ENCODE measurements at regions not wholly inside any gene's neighbourhood (a gene's known extent, or its start where the extent isn't known, plus 50 kb on each side); places are given as distances from the start of the nearest gene placed in this dataset.

DNA sequence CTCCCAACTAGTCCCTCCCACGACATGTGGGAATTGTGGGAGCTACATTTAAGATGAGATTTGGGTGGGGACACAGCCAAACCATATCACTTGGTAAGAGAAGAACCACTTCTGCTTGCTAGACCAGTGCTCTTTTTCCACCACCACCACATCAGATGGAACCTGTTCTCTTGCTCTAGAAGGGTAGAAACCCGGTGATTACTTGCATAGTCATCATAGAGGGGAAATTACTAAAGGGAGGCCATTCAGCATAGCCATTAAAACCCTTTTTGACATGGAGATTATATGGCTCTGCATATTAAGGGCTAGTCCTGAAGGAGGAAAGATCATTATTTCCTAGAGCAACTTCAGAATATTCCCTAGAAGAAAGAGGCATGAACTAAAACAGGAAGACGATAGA, 1188.0 kb downstream of the CDH11 start:
- TF ChIP-seq, protein P1, sequence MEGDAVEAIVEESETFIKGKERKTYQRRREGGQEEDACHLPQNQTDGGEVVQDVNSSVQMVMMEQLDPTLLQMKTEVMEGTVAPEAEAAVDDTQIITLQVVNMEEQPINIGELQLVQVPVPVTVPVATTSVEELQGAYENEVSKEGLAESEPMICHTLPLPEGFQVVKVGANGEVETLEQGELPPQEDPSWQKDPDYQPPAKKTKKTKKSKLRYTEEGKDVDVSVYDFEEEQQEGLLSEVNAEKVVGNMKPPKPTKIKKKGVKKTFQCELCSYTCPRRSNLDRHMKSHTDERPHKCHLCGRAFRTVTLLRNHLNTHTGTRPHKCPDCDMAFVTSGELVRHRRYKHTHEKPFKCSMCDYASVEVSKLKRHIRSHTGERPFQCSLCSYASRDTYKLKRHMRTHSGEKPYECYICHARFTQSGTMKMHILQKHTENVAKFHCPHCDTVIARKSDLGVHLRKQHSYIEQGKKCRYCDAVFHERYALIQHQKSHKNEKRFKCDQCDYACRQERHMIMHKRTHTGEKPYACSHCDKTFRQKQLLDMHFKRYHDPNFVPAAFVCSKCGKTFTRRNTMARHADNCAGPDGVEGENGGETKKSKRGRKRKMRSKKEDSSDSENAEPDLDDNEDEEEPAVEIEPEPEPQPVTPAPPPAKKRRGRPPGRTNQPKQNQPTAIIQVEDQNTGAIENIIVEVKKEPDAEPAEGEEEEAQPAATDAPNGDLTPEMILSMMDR (IDR thresholded peaks at IDR 0.05): no peak
- no peak overlapping the region for H3K4me3 ChIP-seq
- H3K27ac ChIP-seq: no peak overlapping the region
- H3K9me3 ChIP-seq: no peaks in the 10 kb centered on the region
- 51 to 53% methylated on average over 3 of the region's 3 CpGs for WGBS, 2 donors
- intact Hi-C loops (cut with DNase I): no loop called here
- ATAC-seq (no peak), FAIRE-seq (no peak), DNase-seq (no peak)
- no peaks in the 10 kb centered on the region for H3K36me3 ChIP-seq
- no peaks in the 10 kb centered on the region for H3K4me1 ChIP-seq
- no peaks in the 10 kb centered on the region for H3K27me3 ChIP-seq

DNA sequence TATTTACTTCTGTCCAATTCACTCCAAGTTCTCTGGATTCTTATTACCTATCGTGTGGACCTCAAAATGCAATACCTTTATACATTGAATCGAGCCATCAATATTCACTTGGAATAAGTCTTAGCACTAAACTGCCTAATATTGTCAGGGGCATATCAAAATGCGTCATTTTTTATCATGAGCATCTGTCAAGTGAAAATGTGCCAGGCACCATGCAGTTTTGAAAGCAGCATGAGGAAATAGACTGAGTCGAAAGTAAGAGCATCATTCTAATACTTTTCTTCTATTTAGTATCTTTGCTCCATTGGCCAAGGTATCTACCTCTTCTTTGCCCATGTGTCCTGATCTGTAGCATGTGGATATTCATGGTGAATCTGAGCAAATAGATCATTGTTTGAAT, 1193.4 kb downstream of the CDH11 start:
- no peaks in the 10 kb centered on the region for H3K36me3 ChIP-seq
- no peak overlapping the region for H3K27ac ChIP-seq
- DNase-seq (no peak), ATAC-seq (no peak), FAIRE-seq (no peak)
- intact Hi-C loops (cut with DNase I): no loop called here
- WGBS, 2 donors: 67 to 74% methylated on average over 4 of the region's 4 CpGs
- H3K27me3 ChIP-seq: no peaks in the 10 kb centered on the region
- H3K4me1 ChIP-seq: no peaks in the 10 kb centered on the region
- TF ChIP-seq, protein P1 (IDR thresholded peaks at IDR 0.05): no peak
- no peak overlapping the region for H3K4me3 ChIP-seq
- H3K9me3 ChIP-seq: no peaks in the 10 kb centered on the region

DNA sequence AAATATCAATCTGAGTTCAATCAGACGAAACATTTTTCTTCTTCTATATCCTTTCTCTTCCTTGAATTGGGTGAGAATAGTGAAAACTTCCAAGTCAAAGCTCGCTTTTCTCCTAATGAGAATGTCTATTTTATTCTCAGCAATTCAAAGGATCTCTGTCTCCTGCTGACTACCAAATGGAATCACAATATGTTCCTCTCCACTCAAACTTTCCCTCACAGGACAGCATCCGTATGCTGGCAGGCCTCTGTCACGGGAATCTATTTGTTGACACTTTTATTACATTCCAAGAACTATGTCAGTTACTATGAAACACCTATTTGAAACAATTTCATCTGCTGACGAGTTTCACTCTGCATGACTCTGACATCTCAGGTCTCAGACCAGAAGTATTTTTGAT, 1196.6 kb downstream of the CDH11 start:
- TF ChIP-seq, protein P1 (IDR thresholded peaks at IDR 0.05): no peak
- intact Hi-C loops (cut with DNase I): no loop called here
- Histone ChIP-seq H3K9me3 (no peaks in the 10 kb centered on the region), H3K4me1 (no peaks in the 10 kb centered on the region), H3K27ac (no peak overlapping the region), H3K36me3 (no peaks in the 10 kb centered on the region), H3K4me3 (no peak overlapping the region), H3K27me3 (no peaks in the 10 kb centered on the region)
- DNase-seq (no peak), FAIRE-seq (no peak), ATAC-seq (no peak)
- 61 to 65% methylated on average over 5 of the region's 5 CpGs for WGBS, 2 donors

DNA sequence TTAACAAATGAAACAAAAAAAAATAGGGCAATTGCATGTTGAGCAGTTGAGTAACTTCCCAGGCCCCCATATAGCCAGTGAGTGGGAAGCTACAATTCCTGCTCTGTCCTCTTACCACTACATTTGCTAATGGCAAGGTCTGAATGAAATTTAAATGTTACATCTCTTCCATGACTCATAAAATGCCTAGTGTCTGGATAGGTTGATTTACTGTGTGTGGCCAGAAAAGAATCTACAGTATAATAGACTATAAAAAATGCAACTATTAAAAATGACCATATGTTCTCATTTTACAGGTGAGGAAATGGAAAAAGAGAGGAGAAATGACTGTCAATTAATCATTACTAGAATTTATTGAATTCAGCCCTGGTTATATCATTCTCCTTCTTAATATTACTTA, 1199.3 kb downstream of the CDH11 start:
- DNase-seq (no peak), ATAC-seq (no peak), FAIRE-seq (no peak)
- Histone ChIP-seq H3K9me3 (no peaks in the 10 kb centered on the region), H3K36me3 (no peaks in the 10 kb centered on the region), H3K4me1 (no peaks in the 10 kb centered on the region), H3K27ac (no peak overlapping the region), H3K27me3 (no peaks in the 10 kb centered on the region), H3K4me3 (no peak overlapping the region)
- intact Hi-C loops (cut with DNase I): no loop called here
- TF ChIP-seq, protein P1 (IDR thresholded peaks at IDR 0.05): no peak

DNA sequence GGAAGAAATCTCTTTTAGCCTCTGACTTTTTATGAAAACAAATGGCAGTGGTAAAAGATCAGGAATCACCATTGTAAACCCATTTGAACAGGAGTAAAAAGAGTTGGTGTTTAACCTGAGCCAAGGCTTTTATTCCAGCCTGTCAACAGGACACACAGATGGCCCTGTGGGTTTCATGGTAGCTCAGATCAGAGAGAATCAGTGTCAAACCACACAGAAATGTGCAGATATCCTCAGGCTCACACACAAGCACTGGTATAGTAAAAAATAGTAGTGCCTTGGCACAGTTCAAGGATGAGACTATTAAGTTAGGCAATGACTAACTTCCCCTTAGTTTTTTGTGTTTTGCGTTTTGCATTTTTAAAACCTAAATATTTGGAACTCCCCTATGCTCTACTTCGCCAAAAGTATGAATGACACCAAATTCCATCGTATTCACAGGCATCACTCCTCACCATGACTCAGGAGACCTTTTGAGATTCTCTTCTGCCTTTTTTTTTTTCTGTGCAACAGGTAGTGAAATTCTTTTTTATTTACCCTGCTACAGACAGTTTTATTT, 1200.0 kb downstream of the CDH11 start:
- ATAC-seq (no peak), FAIRE-seq (no peak), DNase-seq (no peak)
- Histone ChIP-seq H3K4me1 (no peaks in the 10 kb centered on the region), H3K27ac (no peak overlapping the region), H3K9me3 (no peaks in the 10 kb centered on the region), H3K36me3 (no peaks in the 10 kb centered on the region), H3K27me3 (no peaks in the 10 kb centered on the region), H3K4me3 (no peak overlapping the region)
- TF ChIP-seq, protein P1 (IDR thresholded peaks at IDR 0.05): no peak
- intact Hi-C loops (cut with DNase I): no loop called here
- 55 to 69% methylated on average over 3 of the region's 3 CpGs for WGBS, 2 donors

All from pancreas (tissue), 10 donors.